C4-2B (cell line): ENCODE measurements at regions not wholly inside any gene's neighbourhood (a gene's known extent, or its start where the extent isn't known, plus 50 kb on each side); places are given as distances from the start of the nearest gene placed in this dataset.

Experiments
- ZFX ChIP-seq: fragments of 450-650 bp; IDR thresholded peaks from 2 replicates; pipeline ENCODE4 v1.6.1; 2017
- TF ChIP-seq, protein P1 (sequence below): fragments of 450-650 bp; conservative IDR thresholded peaks from 2 replicates; pipeline ENCODE4 v1.5.1; 2017; ENCODE audit warnings: mild to moderate bottlenecking

DNA sequence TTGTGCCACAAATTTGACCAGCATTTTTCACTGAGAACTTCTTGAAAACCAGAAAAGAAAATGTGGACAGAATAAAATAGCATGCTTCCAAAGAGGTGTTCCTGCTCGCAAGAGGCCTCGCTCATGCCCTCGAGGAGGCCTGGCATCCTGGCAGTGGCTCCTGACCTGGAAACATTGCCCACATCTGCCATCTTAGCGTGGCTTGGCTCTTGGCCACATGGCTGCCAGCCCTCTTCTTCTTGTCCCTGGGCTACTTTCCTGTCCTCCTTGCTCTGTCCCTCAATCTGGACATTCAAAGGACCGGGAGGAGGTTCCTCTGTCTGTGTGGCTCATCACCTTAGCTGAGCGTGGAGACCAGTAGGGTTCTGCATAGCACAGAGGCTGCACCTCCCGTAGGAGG is 131.6 kb upstream of the TMEM72 start:
- TF ChIP-seq, protein P1, sequence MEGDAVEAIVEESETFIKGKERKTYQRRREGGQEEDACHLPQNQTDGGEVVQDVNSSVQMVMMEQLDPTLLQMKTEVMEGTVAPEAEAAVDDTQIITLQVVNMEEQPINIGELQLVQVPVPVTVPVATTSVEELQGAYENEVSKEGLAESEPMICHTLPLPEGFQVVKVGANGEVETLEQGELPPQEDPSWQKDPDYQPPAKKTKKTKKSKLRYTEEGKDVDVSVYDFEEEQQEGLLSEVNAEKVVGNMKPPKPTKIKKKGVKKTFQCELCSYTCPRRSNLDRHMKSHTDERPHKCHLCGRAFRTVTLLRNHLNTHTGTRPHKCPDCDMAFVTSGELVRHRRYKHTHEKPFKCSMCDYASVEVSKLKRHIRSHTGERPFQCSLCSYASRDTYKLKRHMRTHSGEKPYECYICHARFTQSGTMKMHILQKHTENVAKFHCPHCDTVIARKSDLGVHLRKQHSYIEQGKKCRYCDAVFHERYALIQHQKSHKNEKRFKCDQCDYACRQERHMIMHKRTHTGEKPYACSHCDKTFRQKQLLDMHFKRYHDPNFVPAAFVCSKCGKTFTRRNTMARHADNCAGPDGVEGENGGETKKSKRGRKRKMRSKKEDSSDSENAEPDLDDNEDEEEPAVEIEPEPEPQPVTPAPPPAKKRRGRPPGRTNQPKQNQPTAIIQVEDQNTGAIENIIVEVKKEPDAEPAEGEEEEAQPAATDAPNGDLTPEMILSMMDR = no peak
- TF ChIP-seq ZFX = no peak
